B cell (primary cell): ENCODE measurements at regions not wholly inside any gene's neighbourhood (a gene's known extent, or its start where the extent isn't known, plus 50 kb on each side); places are given as distances from the start of the nearest gene placed in this dataset.

Experiments used
- ATAC-seq: fragments of 200-7000 bp; cut with Tn5 transposase; one replicate; pipeline ENCODE4 v1.10.0; 2021; ENCODE audit warnings: low read depth, mild to moderate bottlenecking, moderate number of reproducible peaks, moderate library complexity
- CTCF ChIA-PET: fragments of 350-600 bp; sonication (Branson Sonifier 250); formaldehyde crosslinking; loops from one replicate; lab custom pipeline; 2021; ENCODE audit warnings: antibody characterized with exemption, inconsistent platforms; lab: Charles Lee
- POLR2A ChIA-PET: fragments of 350-600 bp; sonication (Branson Sonifier 250); formaldehyde crosslinking; loops from one replicate; lab custom pipeline; 2021; ENCODE audit warnings: antibody characterized with exemption; lab: Charles Lee
- DNase-seq: peaks from one replicate; pipeline ENCODE4 v3.0.0; 2013
- H2AFZ ChIP-seq: 2 replicates; pipeline ENCODE4 v1.6.1; 2012; ENCODE audit warnings: mild to moderate bottlenecking, low read depth, low read length; ENCODE audit not compliant: insufficient read depth, poor library complexity, severe bottlenecking
- H3K27ac ChIP-seq, 2 donors: 1 replicate in 1 of 2; 2 replicates in 1 of 2; pipeline ENCODE4 v1.5.1; 2012 to 2013; ENCODE audit warnings: low read length in 2 of 2, mild to moderate bottlenecking in 2 of 2, moderate library complexity in 1 of 2
- H3K27me3 ChIP-seq, 4 experiments: fragments of 200-600 bp in 1 of 4; sonication (generic) in 1 of 4; replicated peaks in 1 of 4; 1 replicate in 2 of 4; 2 replicates in 2 of 4; pipeline versions ENCODE4 v1.6.1 to v1.7.0; 2013 to 2016; ENCODE audit warnings: low read length in 3 of 4, mild to moderate bottlenecking in 2 of 4, mixed read lengths in 1 of 4, moderate library complexity in 1 of 4; ENCODE audit not compliant: insufficient read depth in 4 of 4, control insufficient read depth in 3 of 4; ENCODE audit errors: control extremely low read depth in 1 of 4
- H3K36me3 ChIP-seq, 2 experiments: replicated peaks in 1 of 2; 1 replicate in 1 of 2; 2 replicates in 1 of 2; pipeline versions ENCODE4 v1.6.1 to v1.7.1; 2013; ENCODE audit warnings: low read length in 1 of 2; ENCODE audit not compliant: insufficient read depth in 2 of 2, control insufficient read depth in 1 of 2; ENCODE audit errors: control extremely low read depth in 1 of 2, extremely low read depth in 1 of 2
- H3K4me1 ChIP-seq, 2 donors: fragments of 200-600 bp in 1 of 2; sonication (generic) in 1 of 2; 1 replicate in 1 of 2; 2 replicates in 1 of 2; pipeline versions ENCODE4 v1.5.1 to v1.6.1; 2013 to 2017; ENCODE audit warnings: low read length in 2 of 2; ENCODE audit not compliant: control insufficient read depth in 2 of 2, insufficient read depth in 2 of 2
- H3K4me2 ChIP-seq: replicated peaks from 2 replicates; pipeline ENCODE3; 2012; ENCODE audit warnings: mild to moderate bottlenecking, low read depth, low read length; ENCODE audit not compliant: poor library complexity, severe bottlenecking
- H3K4me3 ChIP-seq, 5 experiments: fragments of 200-600 bp in 1 of 5; sonication (generic) in 1 of 5; 1 replicate in 3 of 5; 2 replicates in 2 of 5; pipeline versions ENCODE4 v1.5.1 to v1.7.0; 2011 to 2016; ENCODE audit warnings: low read length in 4 of 5, mild to moderate bottlenecking in 4 of 5, low read depth in 2 of 5, control low read depth in 1 of 5, moderate library complexity in 1 of 5; ENCODE audit not compliant: insufficient read depth in 1 of 5; ENCODE audit errors: control extremely low read depth in 1 of 5, extremely low read depth in 1 of 5
- H3K79me2 ChIP-seq: fragments of 200-600 bp; sonication (generic); one replicate; pipeline ENCODE4 v1.6.0; 2016; ENCODE audit warnings: low read length; ENCODE audit not compliant: control insufficient read depth, insufficient read depth
- H3K9ac ChIP-seq: fragments of 200-600 bp; sonication (generic); 2 replicates; pipeline ENCODE4 v1.6.1; 2017; ENCODE audit warnings: mild to moderate bottlenecking, low read length, moderate library complexity
- H3K9me3 ChIP-seq, 3 donors: one replicate each; pipeline versions ENCODE4 v1.6.1 to v1.7.1; 2013; ENCODE audit warnings: low read length in 2 of 3; ENCODE audit not compliant: control insufficient read depth in 2 of 3, insufficient read depth in 1 of 3; ENCODE audit errors: control extremely low read depth in 1 of 3
- H4K20me1 ChIP-seq: 2 replicates; pipeline ENCODE4 v1.6.0; 2012; ENCODE audit warnings: mild to moderate bottlenecking, low read length; ENCODE audit not compliant: insufficient read depth, control insufficient read depth, poor library complexity, severe bottlenecking
- H3K27ac Mint-ChIP-seq: one replicate; pipeline ENCODE4 v1.8.0; 2021; ENCODE audit warnings: mixed read lengths
- H3K27me3 Mint-ChIP-seq: one replicate; pipeline ENCODE4 v1.8.0; 2021; ENCODE audit warnings: mixed read lengths
- H3K4me1 Mint-ChIP-seq: one replicate; pipeline ENCODE4 v1.8.0; 2021; ENCODE audit warnings: mixed read lengths
- H3K4me3 Mint-ChIP-seq: one replicate; pipeline ENCODE4 v1.8.0; 2021; ENCODE audit warnings: mixed read lengths
- H3K9me3 Mint-ChIP-seq: one replicate; pipeline ENCODE4 v1.8.0; 2022; ENCODE audit warnings: mixed read lengths; ENCODE audit not compliant: insufficient read depth
- EZH2 ChIP-seq: IDR thresholded peaks from 2 replicates; pipeline ENCODE4 v1.6.1; 2012; ENCODE audit warnings: borderline replicate concordance, low read depth, mild to moderate bottlenecking, moderate library complexity, low read length; ENCODE audit not compliant: insufficient read depth, poor library complexity, severe bottlenecking
- WGBS: methylation state at CpG from one replicate; pipeline ENCODE4 v1.1.5; 2013; ENCODE audit warnings: missing lambda C conversion rate; ENCODE audit not compliant: insufficient coverage; 5-methylcytosine and 5-hydroxymethylcytosine counted together
- intact Hi-C: fragments of 100-400 bp; cut with micrococcal nuclease; formaldehyde crosslinking; loops from one replicate; pipeline ENCODE4 v1.10.0; 2022
- TF ChIP-seq, protein P1 (sequence below): fragments of 200-600 bp; IDR thresholded peaks from one replicate; pipeline ENCODE4 v1.8.0; 2022; ENCODE audit warnings: antibody characterized with exemption, mild to moderate bottlenecking

DNA sequence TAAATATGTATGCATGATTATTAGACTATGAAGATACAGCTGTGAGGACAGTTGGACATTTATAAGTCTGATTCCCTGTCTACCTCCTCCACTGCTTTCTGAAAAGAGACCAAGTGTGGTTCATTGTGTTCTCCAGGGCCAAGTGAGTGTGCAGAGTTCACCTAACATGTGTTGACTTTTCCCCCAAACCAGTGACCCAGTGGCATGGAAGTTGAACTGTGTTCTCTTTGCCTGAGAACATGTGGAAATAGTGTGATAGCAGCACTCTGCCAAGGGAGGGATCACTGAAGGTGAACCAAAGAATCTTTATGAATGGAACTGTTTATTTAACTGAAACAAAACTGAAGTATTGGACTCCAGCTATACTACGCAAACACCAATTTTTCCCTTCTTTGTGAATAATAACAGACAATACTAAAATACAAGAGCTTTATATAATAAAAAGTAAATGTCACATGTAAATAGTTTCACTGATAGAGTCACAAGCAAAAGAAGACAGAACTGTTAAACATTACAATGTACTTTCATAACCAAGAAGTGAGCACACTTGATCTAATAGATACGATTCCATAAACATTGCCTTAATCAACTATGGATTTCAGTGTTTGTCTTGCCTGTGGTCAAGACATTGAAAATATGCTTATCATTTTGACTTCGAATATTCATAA lies 200.3 kb upstream of the FUT9 start:
- no peak overlapping the region for H3K9ac ChIP-seq
- H3K4me2 ChIP-seq: no peak overlapping the region
- ATAC-seq (no peak), DNase-seq (no peak)
- no peaks in the 10 kb centered on the region for H3K4me1 ChIP-seq
- no peaks in the 10 kb centered on the region for H3K27me3 ChIP-seq
- no peaks in the 10 kb centered on the region for H3K4me1 Mint-ChIP-seq
- H3K4me3 Mint-ChIP-seq: no peak overlapping the region
- POLR2A ChIA-PET: no interaction called here
- H3K9me3 Mint-ChIP-seq: peaks cover 4% of the 10 kb centered on the region
- H3K36me3 ChIP-seq: no peaks in the 10 kb centered on the region
- intact Hi-C loops: no loop called here
- H3K27ac Mint-ChIP-seq: no peak overlapping the region
- no peaks in the 10 kb centered on the region for H4K20me1 ChIP-seq
- no peaks in the 10 kb centered on the region for H3K79me2 ChIP-seq
- H3K4me3 ChIP-seq: no peak overlapping the region
- no peaks in the 10 kb centered on the region for H3K27me3 Mint-ChIP-seq
- no peak overlapping the region for H3K27ac ChIP-seq
- CTCF ChIA-PET: no interaction called here
- H2AFZ ChIP-seq: no peak overlapping the region
- H3K9me3 ChIP-seq: no peaks in the 10 kb centered on the region
- whole genome bisulfite sequencing: no CpG with 5 or more reads among the region's 3 CpGs
- no peak for TF ChIP-seq EZH2
- TF ChIP-seq, protein P1, sequence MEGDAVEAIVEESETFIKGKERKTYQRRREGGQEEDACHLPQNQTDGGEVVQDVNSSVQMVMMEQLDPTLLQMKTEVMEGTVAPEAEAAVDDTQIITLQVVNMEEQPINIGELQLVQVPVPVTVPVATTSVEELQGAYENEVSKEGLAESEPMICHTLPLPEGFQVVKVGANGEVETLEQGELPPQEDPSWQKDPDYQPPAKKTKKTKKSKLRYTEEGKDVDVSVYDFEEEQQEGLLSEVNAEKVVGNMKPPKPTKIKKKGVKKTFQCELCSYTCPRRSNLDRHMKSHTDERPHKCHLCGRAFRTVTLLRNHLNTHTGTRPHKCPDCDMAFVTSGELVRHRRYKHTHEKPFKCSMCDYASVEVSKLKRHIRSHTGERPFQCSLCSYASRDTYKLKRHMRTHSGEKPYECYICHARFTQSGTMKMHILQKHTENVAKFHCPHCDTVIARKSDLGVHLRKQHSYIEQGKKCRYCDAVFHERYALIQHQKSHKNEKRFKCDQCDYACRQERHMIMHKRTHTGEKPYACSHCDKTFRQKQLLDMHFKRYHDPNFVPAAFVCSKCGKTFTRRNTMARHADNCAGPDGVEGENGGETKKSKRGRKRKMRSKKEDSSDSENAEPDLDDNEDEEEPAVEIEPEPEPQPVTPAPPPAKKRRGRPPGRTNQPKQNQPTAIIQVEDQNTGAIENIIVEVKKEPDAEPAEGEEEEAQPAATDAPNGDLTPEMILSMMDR: no peak

DNA sequence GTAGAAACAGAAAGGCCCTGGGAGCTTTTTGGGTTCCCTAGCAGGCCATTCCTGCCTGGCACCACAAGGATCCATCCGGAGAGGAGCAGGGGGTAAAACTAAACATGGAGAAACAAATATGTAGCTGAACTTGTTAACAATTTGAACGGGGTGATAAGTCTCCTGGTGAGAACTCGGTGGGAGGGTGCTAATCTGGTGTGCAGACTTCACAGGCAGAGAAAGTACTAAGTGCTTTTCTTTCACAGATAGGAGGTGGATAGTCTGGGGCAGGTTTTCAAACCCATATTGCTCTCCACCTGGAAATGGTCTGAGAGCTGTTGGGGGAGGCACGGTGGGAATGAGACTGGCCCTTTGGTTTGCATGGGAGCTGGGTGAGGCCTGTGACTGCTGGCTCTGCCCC lies 196.3 kb upstream of the FUT9 start:
- Histone ChIP-seq H3K9ac (no peak overlapping the region), H4K20me1 (no peaks in the 10 kb centered on the region), H3K36me3 (no peaks in the 10 kb centered on the region), H3K4me3 (no peak overlapping the region), H3K27ac (no peak overlapping the region), H3K4me2 (no peak overlapping the region), H3K9me3 (no peaks in the 10 kb centered on the region), H3K27me3 (no peaks in the 10 kb centered on the region), H3K4me1 (no peaks in the 10 kb centered on the region), H3K79me2 (no peaks in the 10 kb centered on the region), H2AFZ (no peak overlapping the region)
- no peaks in the 10 kb centered on the region for H3K4me1 Mint-ChIP-seq
- peaks cover 4% of the 10 kb centered on the region for H3K9me3 Mint-ChIP-seq
- no peak overlapping the region for H3K27ac Mint-ChIP-seq
- H3K4me3 Mint-ChIP-seq: no peak overlapping the region
- ATAC-seq (no peak), DNase-seq (no peak)
- intact Hi-C loops: no loop called here
- TF ChIP-seq EZH2: no peak
- TF ChIP-seq, protein P1: no peak
- H3K27me3 Mint-ChIP-seq: no peaks in the 10 kb centered on the region
- ChIA-PET CTCF (no interaction called here), POLR2A (no interaction called here)
- WGBS: 61% methylated on average over 4 of the region's 4 CpGs
